SHP77 (cell line): ENCODE measurements at regions not wholly inside any gene's neighbourhood (a gene's known extent, or its start where the extent isn't known, plus 50 kb on each side); places are given as distances from the start of the nearest gene placed in this dataset.

ENCODE experiments used
- DNase-seq, 2 experiments: peaks; one replicate each; lab custom pipeline; 2025; lab: John Stamatoyannopoulos, UW

GRCh38 chr6:99868074-99868702 lies 125.8 kb downstream of the MCHR2 start:
- DNase-seq = peak; percentile 55 to 71
